ENCODE measurements at regions not wholly inside any gene's neighbourhood (a gene's known extent, or its start where the extent isn't known, plus 50 kb on each side); places are given as distances from the start of the nearest gene placed in this dataset.
"Not testable (repeated sequence)": the region's sequence is repeated elsewhere in the genome, so short reads cannot be mapped to it uniquely, and the experiment has no call there.

- DNase-seq = peak in 2 of 3 donors; percentile 2 to 6
Measured at GRCh38 chr5:110304176-110304575, 422.3 kb downstream of the TMEM232 start.

GRCh38 chr5:110306650-110307049 lies 419.8 kb downstream of the TMEM232 start:
- DNase-seq = no peak

DNA sequence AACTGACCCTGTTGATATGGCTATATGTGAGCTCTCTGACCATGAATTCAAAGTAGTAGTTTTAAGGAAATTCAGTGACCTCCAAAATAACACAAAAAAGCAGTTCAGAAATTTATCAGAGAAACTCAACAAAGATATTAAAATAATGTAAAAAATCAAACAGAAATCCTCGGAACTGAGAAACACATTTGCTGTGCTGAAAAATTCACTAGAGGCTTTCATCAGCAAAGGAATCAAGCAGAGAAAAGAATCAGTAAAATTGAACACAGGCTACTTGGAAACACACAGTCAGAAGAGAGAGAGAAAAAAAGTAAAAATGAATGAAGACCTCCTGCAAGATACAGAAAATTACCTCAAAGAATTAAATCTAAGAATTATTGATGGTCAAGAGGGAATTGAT lies 417.2 kb downstream of the TMEM232 start:
- no peak for DNase-seq

DNA sequence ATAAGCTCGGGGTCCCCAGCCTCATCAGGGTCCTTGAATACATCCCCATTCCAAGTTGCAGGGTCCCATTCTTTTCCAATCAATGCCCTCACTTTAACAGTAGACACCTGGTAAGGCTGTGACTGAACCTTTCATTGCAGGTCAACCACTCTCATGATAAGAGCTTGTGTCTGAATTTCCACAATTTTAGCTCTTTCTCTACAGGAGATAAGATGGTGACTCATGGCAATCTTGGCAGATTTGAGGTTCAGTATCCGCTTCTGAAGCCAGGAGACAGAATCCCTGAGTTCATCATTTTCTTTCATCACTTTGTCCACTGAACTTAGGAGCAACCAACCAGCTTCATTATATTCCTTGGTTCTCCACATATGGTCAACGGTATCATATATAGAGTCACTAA lies 409.9 kb downstream of the TMEM232 start:
- not testable (repeated sequence) for DNase-seq

DNA sequence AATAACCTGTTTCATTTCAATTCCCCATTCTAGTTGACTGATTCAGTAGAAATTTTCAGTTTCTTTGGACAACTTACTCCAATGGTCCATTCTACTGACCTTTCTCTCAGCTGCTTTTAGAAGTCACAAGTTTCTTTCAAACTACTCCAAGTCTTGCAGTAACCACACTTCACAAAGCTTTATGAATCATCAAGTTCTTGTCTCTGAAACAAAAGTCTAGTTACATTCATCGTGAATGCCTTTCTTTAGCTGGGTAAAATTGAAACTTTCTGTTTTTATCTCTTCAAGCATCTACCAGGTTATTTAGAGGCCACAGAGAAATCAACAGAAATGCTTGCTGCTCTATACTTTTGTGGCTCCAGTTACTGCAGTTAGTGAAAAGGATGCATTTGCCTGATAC lies 405.4 kb downstream of the TMEM232 start:
- DNase-seq = no peak

GRCh38 chr5:110323357-110323756 lies 403.1 kb downstream of the TMEM232 start:
- DNase-seq = no peak

DNA sequence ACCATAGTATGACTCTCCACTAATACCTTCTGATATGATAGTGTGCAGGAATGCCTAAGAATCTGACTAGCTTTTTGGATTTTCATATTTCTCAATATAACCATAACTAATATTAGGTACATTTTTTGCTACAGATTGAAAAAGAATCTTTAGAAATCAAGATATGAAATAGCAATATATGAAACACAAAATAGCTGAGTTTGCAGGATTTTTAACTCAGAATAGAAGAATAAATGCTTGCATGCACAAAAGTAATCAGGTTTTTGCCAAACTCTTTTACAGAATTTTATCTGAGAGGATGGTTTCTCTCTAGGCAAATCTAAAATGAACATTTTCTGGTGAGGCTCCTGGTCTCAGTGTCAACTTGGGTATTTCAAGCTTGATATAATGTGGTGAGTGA lies 402.6 kb downstream of the TMEM232 start:
- DNase-seq = no peak

DNA sequence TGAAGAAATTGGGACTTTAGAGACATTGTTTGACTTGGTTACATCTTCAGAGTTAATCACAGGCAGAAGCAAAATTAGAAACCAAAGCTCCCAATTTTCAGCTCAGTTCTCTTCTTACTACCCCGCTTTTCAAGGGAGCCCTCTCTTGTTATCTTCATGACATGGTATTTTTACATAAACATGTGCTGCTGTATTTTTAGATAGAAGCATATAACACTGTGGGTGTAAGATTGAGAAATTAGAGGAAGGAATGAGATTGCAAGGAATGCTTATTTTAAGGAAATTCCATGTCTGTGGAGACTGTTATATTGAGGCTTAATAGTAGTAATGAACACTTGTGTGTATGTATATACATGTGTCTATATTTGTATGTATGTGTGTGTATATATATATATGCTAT lies 401.6 kb downstream of the TMEM232 start:
- no peak for DNase-seq

DNA sequence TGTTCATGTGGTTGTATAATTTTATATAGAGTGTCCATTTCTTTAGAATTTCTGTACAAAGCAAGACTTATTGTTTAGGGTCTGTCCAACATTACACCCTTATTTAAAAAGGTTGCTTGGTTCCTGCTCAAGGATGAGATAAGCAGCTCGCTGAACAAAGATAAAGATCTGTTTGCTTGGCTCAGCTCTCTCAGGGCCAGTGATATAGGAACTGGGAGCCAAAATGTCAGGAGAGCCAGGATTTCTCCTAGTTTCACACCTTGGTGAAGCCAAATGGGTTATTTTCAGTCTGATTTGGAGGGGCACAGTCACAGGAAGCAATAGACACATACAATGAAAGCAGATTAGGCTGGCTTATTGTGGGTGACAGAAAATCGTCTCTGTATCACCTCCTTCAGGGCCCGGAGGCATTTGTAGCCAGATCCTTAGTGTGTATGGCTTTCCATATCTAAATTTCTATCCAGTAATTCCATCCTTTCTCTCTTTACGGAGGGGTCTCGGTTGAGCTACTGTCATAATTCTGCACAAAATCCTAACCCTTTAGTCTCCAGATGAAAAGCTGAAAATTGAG lies 396.4 kb downstream of the TMEM232 start:
- DNase-seq = no peak

DNA sequence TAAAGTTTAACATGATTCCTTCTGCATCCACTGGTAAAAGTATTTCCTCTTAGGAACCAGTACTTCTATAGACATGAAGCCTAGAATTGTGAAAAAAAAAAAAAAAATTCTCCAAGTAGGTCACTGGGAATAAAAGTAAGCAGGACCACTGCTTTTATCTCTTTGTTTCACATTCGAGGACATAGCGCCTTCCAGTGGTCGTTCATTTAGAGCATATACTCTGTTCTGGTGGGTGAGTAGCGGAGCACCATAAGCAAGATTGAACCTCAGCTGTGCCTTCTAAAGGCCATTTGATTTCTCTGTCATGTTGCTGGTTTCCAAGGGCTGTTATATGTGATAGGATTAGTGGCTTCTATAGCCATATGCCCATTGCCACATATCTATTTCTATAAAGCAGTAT lies 393.1 kb downstream of the TMEM232 start:
- DNase-seq = no peak

DNA sequence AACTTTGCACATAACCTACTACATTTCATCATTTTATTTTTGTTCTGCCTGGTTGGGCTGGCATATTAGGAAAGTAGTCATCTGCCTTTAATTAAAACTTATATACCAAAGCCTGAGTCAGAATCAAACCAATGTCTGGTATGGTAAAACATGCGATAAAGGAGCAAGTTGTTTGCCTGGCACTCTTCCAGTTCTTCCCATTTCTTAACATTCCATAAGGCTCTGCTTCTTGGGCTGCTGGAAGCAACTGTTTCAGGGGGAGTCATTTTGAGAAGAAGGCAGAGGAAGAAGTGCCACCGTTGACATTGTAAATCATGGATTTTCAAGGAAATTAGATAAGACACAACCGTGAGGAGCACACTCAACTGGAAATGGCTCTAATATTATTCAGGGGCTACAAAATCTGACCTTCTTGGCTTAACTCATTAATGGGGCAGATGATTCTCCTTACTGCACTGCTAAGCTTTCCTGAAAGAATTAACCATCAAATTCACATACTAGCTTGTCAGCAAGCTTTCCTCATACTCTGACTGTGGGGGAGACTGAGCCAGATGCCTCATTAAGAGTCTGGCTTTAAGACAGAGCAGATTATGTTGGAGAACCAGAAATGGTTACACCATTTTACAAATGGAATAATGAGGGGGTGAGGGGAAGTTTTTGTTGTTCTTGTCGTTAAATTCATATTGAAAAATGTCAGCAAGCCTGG lies 391.0 kb downstream of the TMEM232 start:
- DNase-seq = peak in 1 of 3 donors; percentile 96

DNA sequence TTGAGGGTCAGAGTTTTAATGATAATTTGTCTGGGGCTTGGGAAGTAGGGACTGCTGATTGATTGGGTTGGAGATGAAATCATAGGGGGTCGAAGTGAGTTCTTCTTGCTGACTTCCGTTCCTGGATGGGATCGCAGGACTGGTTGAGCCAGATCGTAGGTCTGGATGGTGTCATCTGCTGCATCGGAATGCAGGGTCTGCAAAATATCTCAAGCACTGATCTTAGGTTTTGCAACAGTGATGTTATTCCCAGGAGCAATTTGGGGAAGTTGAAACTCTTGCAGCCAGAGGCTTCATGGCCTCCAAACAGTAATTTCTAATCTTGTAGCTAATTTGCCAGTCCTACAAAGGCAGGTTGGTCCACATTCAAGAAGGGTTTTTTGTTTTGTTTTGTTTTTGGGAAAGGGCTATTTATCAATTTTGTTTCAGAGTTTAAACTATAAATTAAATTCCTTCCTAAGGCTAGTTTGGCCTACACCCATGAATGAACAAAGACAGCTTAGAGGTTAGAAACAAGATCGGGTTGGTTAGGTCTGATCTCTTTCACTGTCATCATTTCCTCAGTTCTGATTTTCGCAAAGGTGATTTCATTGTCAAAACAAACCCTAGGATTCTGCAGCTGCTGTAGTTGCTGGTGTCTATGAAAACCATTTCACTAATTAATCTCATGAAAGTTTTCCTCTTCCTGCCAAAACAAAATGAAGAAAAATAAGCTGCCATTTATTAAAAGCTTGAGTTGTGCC lies 388.0 kb downstream of the TMEM232 start:
- no peak for DNase-seq

GRCh38 chr5:110339399-110339798 lies 387.1 kb downstream of the TMEM232 start:
- no peak for DNase-seq

DNA sequence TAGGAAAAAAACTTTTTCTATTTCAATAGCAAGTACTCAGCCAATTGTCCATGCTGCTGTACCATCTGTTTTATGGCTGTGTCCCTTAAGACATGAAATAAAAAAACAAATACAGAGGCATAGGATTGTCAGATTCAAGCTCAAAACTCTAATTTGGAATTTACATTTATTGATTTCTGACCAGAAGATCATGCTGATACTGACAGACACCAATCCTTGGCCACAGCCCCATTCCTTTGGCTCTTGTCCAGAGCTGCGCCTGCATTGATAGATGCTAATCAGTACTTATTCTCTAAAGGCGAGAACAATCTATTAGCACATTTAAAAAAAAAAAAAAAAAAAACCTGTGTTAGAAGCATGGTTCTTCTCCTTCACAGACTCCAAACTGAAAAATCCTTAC lies 384.6 kb downstream of the TMEM232 start:
- no peak for DNase-seq

DNA sequence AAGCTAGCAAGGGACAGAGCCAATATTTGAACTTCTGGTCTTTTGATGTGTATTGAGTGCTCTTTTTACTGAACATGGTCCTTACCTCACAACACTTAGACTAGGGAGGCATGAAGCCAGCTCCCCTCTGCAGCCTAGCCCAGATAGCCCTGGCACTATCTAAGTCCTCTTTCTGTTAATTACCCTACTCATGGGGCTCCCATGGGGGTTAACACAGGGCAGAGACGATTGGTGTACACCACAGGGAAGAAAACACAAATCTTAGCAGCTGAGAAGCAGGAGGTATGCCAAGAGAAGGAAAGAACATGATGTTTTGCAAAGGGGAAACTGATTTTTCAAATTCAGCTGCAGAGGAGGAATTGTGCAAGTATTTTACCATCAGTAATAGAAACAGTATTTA lies 383.8 kb downstream of the TMEM232 start:
- no peak for DNase-seq

GRCh38 chr5:110343616-110344015 lies 382.9 kb downstream of the TMEM232 start:
- DNase-seq = no peak

- DNase-seq = no peak
Measured at GRCh38 chr5:110345623-110346022, 380.8 kb downstream of the TMEM232 start.

DNA sequence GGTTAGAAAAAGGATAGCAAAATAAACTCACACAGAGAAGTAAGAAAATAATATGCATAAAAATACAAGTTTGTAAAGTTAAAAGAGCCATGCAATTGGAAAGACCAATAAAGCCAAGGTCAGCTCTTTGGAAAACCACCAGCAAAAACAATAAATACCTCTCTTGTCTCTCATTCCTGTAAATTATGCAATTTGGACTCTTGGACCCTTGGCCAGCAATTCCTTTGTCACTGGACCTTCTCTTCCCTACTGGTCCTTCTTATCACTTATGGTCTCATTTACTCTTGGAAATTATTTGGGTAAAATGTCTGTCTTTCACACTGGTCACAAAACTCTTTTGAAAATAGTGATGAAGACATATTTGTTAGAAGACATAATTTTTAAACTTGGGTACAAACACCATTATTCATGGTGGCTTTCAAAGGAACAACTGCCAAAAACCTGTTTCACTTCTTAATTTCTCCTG lies 379.5 kb downstream of the TMEM232 start:
- DNase-seq = no peak

DNA sequence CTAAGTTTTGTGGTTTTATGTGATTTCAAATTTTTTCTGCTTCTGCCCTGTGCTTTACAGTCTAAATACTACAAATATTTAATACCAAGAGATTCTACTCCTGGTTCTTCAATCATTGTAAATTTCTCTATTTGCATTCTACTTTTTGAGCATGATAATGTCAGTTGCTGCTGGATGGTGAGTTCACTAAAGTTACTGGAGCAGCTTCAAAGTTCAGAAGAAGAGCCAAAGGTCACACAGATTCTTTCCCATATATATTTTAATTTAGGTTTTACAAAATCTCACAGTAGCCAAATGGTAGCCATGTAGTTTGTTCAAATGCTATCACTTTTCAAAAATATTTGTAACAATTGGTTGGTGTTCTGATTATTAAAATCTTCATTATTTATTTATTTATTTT lies 378.7 kb downstream of the TMEM232 start:
- no peak for DNase-seq

DNA sequence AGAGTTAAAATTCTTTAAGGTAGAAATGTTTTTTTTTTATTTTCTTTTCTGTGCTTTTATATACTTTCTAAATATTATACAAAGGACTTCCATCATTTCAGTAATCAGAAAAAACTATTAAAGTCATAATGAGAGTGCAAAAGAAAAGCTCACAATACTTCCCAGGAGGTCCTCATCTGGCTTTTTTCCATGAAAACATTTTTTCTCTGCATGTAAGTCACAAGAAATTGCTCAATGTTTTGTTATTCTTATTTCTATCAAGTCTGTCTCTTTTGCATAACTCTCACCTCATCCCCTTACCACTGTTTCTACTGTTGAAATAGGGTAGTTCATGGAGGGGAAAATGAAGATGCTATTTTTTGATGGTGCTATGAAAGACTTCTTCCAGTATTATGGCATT lies 375.0 kb downstream of the TMEM232 start:
- peak in 1 of 3 donors; percentile 47 for DNase-seq

DNA sequence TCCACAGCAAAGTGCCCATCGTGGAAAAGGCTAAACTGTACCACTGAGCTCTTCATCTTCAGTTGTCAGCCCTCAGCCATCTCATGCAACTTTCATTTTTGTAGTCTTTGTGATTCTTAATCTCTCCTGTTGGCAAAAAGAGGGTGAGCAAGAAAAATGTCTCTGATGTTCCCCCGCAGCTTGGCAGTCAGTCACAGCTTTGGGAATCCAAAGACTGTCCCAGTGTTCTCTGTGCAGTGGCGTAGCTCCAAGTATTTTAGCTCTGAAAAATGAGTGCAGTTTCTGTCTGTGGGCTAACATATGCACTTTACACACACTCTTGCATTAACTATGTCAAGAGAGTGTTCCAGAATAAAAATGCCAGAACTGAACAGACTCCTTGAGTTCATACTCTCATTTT lies 372.2 kb downstream of the TMEM232 start:
- DNase-seq = peak in 2 of 3 donors; percentile 52 to 58

- no peak for DNase-seq
Measured at GRCh38 chr5:110354915-110355644, 371.4 kb downstream of the TMEM232 start.
